Hindlimb muscle (tissue), 1 donor: ENCODE measurements at regions not wholly inside any gene's neighbourhood (a gene's known extent, or its start where the extent isn't known, plus 50 kb on each side); places are given as distances from the start of the nearest gene placed in this dataset.

Experiments
- DNase-seq: peaks from one replicate; pipeline ENCODE4 v3.0.0-alpha.2; 2013

- no peak for DNase-seq
Measured at GRCh38 chr7:98565103-98565502, 52.0 kb upstream of the NPTX2 start.

- no peak for DNase-seq
Measured at GRCh38 chr7:98562871-98563495, 54.1 kb upstream of the NPTX2 start.

DNA sequence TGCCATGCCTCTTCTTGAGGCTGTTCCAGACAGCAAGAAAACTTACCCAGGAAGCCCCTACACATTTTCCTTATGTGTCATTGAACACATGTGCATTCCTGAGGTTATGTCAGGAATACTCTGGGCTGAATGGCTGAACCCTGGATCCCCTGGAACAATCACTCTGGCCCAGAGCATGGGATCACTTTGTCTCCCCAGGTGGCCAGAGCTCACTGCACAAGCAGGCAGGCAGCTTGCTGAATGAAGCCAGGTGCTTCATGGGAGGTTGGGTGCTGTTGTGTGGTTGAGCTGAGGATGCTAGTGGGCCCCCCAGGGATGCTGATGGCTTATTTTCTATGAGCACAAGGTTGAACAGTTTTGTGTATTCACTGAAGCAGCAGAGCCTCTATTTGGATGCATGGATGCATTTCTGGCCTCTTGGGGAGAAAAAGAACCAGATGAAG is 54.7 kb upstream of the NPTX2 start:
- DNase-seq: no peak

DNA sequence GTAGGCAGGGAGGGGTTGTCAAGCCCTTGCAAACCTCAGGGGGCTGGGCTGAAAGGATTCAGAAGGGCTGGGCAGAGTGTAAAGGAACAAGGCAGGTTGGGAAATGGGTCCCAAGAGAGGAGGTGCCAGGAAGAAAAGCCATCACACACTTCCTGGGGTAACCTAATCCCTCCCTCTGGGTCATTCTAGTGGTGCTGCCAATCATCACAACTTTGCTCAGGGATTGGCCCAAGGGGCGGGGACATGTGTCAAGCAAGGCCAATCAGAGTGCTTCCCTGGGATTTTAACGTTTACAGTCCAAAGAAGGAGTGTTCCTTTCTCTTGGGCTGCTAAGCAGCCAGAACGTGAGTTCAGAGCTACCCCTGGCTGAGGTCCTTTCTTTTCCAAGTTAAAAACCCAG is 57.1 kb upstream of the NPTX2 start:
- no peak for DNase-seq

GRCh38 chr7:98559219-98559618 is 57.9 kb upstream of the NPTX2 start:
- no peak for DNase-seq

GRCh38 chr7:98557538-98558031 is 59.5 kb upstream of the NPTX2 start:
- DNase-seq: no peak

GRCh38 chr7:98556288-98556687 is 60.8 kb upstream of the NPTX2 start:
- no peak for DNase-seq

DNA sequence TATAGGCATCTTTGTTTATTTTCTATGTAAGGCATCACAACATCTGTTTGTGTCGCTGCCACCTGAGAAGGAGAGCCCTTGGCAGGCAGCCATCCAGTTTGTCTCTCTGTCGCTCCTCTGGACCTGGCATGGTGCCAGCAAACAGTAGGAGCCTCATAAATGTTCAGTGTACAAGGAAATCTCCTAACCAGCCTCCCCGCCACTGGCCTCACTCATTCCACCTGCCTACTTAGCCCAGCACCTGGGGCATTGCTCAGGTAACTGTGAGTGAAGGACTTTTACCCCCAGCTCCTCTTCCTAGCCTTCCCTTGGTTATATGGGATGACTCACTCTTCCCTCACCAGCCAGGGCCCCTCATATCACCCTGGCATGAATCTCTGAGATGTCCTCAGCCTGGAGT is 61.7 kb upstream of the NPTX2 start:
- DNase-seq: no peak

GRCh38 chr7:98553666-98554065 is 63.4 kb upstream of the NPTX2 start:
- DNase-seq: no peak

GRCh38 chr7:98551611-98552273 is 65.3 kb upstream of the NPTX2 start:
- no peak for DNase-seq

- DNase-seq: no peak
Measured at GRCh38 chr7:98548971-98549370, 68.1 kb upstream of the NPTX2 start.

GRCh38 chr7:98548370-98548769 is 68.7 kb upstream of the NPTX2 start:
- DNase-seq: no peak

DNA sequence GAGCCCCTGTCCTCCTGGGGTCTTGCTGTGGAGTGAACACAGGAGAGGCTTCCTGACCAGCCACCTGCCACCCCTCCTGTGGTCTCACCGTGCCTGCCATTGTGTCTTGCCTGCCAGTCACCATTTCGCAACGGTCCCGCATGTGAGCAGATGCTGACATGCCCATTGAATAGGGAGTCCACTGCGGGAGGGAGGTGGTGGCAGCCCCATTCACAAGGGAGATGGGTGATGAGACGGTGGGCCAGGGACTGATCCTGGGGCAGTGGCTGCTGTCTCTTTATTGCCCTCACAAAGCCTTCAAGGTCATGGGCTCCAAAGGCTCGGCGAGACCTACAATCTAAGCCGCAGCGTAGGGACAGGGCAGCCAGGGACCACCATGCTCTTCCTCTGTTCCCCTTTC is 76.0 kb upstream of the NPTX2 start:
- no peak for DNase-seq

DNA sequence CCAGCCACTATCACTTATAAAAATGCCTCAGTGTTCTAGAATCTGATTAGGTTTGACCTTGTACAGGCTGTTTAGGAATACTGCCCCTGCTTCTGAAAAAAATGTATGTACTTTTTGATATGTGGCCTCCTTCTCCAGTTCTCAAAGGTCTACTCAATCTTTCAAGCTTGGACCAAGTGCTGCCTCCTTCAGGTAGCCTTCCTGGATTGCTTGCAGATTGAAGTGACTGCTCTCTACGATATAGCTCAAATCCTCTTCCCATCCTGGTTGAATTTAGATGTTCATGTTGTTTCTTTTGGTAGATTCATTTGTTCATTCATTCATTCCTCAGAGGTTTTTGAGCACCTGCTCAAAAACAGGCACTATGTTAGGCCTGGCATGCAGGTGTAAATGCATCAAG is 77.2 kb upstream of the NPTX2 start:
- no peak for DNase-seq

- no peak for DNase-seq
Measured at GRCh38 chr7:98536803-98537202, 80.3 kb upstream of the NPTX2 start.

DNA sequence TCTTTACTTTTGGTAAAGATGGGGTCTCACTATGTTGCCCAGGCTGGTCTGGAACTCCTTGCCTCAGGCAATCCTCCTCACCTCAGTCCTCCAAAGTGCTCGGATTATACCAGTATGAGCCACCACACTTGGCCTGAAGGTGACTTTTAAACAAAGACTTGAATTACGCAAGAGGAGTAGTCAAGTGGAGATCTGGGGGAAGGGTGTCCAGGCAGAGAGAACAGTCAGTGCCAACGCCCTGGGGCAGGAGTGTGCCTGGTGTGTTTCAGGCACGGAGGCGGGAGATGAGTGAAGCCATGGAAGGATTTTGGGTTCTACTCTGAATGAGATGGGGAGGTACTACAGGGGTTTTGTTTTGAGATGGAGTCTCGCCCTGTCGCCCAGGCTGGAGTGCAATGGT is 82.6 kb upstream of the NPTX2 start:
- no peak for DNase-seq

- DNase-seq: no peak
Measured at GRCh38 chr7:98531717-98532116, 85.4 kb upstream of the NPTX2 start.

GRCh38 chr7:98528079-98528478 is 89.0 kb upstream of the NPTX2 start:
- DNase-seq: no peak

GRCh38 chr7:98526059-98526458 is 91.0 kb upstream of the NPTX2 start:
- no peak for DNase-seq

- no peak for DNase-seq
Measured at GRCh38 chr7:98521089-98521692, 95.9 kb upstream of the NPTX2 start.

GRCh38 chr7:98520356-98520951 is 96.6 kb upstream of the NPTX2 start:
- no peak for DNase-seq

DNA sequence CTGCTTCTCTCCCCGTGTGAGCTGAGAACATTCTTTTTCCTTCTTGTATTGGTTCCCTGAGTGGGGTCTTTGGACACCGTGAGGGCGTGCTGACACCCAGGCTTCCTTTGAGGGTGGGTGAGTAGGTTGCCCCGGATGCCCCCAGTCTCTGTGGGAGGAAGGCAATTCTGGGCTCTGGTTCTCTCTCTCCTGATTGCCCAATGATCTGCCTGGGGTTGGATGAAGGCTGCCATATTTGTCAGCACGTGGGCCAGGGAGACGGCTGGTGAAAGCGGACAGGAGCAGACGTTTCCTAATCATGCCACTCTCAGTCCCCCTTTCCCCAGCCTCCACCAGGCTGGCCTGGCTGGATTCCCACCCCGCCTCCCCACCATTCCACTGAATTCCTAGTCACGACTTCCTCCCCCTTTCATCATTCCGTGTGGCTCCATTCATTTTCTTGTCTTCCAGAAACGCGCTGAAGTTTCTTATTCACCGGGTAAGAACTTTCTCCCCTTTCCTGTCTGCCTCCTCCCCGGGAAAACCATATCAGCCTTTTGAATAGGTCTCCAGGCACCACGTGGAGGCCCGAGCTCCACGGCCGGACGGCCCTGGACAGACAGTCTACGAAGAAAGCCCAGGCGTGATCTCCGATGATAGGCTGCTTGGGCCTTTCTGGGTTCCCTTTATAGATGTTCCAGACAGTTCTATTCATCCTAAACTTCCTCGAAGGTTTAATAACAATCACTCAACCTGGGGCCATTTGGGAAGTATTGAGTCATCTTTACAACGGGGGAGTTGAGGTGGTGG is 98.7 kb upstream of the NPTX2 start:
- no peak for DNase-seq

DNA sequence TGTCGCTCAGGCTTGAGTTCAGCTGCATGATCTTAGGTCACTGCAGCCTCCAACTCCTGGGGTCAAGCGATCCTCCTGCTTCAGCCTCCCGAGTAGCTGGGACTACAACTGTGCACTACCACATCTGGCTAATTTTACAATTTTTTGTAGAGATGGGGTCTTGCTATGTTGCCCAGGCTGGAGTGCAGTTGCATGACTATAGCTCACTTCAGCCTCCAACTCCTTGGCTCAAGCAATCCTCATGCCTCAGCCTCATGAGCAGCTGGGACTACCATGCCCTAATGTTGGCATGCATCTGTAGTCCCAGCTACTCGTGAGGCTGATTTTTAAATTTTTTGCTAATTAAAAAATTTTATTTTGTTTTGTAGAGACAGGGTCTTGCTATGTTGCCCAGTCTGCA is 101.9 kb upstream of the NPTX2 start:
- no peak for DNase-seq
